GM13977 (cell line): ENCODE measurements at regions not wholly inside any gene's neighbourhood (a gene's known extent, or its start where the extent isn't known, plus 50 kb on each side); places are given as distances from the start of the nearest gene placed in this dataset.

Experiments used
- DNase-seq: peaks from one replicate; pipeline ENCODE4 v3.0.0; 2012; ENCODE audit warnings: low spot score
- in situ Hi-C: fragments of 300-500 bp; cut with MboI; formaldehyde crosslinking; loops from one replicate; pipeline ENCODE4 v1.12.0; 2022; ENCODE audit warnings: low sequenced_read_pairs, low pct_unique_long_range_greater_than_20kb, mixed read lengths, inconsistent platforms; ENCODE audit not compliant: unreplicated experiment
- TF ChIP-seq, protein P1 (sequence below): IDR thresholded peaks from 2 replicates; pipeline ENCODE4 v1.5.1; 2012; ENCODE audit warnings: mild to moderate bottlenecking, control low read depth; ENCODE audit not compliant: insufficient read depth; ENCODE audit errors: extremely low read depth, missing control alignments

DNA sequence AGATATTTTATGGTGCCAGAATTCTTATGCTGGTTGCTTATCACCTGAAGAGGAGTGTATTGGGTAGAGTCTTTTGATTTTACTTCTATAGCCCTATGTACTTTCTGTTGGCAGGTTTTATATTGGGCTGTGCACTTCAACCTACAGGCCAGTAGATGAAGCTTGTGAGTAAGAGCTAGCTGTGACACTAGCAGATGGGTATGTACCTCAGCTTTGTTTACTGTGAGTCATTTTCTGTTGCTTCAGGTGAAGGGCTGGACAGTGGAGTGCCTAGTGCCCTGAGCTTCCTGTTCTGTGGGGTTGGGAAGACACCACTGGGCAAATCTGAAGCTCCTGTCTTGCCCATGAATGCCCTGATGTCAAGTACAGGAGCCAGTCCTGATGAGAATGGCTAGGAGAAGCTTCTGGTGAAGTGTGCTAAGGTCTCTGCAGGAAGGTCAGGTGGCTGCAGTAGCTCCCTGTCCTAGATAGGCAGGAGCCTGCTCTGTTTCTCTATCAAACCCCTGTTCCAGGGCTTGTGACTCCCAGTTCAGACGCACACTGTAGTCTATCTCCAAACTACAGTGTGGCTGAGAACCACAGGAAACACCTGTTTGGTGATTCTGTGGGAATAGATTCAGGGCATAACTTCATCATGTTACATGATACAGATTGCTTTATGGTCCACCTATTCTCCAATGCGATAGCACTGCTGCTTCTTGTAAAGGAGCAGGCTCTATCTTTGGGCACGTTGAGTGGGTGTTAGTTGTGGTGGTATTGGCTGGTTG, 755.7 kb downstream of the KCNA4 start:
- DNase-seq = no peak
- TF ChIP-seq, protein P1, sequence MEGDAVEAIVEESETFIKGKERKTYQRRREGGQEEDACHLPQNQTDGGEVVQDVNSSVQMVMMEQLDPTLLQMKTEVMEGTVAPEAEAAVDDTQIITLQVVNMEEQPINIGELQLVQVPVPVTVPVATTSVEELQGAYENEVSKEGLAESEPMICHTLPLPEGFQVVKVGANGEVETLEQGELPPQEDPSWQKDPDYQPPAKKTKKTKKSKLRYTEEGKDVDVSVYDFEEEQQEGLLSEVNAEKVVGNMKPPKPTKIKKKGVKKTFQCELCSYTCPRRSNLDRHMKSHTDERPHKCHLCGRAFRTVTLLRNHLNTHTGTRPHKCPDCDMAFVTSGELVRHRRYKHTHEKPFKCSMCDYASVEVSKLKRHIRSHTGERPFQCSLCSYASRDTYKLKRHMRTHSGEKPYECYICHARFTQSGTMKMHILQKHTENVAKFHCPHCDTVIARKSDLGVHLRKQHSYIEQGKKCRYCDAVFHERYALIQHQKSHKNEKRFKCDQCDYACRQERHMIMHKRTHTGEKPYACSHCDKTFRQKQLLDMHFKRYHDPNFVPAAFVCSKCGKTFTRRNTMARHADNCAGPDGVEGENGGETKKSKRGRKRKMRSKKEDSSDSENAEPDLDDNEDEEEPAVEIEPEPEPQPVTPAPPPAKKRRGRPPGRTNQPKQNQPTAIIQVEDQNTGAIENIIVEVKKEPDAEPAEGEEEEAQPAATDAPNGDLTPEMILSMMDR = no peak
- in situ Hi-C loops = no loop called here

DNA sequence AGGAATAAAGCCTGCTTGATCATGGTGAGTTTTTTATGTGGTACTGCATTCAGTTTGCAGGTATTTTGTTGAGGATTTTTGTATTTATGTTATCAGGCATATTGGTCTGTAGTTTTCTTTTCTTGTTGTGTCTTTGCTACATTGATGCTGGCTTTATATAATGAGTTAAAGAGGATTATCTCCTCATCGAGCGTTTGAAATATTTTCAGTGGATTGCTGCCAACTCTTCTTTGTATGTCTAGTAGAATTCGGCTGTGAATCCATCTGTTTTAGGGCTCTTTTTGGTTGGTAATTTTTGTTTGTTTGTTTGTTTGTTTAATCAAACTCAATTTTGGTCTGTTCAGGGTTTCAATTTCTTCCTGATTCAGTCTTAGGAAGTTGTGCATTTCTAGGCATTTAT, 758.4 kb downstream of the KCNA4 start:
- DNase-seq = no peak
- TF ChIP-seq, protein P1 = no peak
- in situ Hi-C loops = no loop called here

DNA sequence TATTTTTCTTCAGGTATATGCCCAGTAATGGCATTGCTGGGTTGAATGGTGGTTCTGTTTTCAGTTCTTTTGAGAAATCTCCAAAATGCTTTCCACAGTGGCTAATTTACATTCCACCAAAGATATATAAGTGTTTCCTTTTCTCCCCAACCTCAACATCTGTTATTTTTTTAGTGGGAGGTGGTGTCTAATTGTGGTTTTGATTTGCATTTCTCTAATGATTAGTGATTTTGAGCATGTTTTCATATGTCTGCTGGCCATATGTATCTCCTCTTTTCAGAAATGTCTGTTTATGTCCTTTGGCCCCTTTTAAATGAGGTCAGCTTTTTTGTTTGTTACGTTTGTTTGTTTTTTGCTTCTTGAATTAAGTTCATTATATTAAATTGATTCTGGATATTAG, 760.2 kb downstream of the KCNA4 start:
- TF ChIP-seq, protein P1 = no peak
- no peak for DNase-seq
- in situ Hi-C loops = no loop called here

DNA sequence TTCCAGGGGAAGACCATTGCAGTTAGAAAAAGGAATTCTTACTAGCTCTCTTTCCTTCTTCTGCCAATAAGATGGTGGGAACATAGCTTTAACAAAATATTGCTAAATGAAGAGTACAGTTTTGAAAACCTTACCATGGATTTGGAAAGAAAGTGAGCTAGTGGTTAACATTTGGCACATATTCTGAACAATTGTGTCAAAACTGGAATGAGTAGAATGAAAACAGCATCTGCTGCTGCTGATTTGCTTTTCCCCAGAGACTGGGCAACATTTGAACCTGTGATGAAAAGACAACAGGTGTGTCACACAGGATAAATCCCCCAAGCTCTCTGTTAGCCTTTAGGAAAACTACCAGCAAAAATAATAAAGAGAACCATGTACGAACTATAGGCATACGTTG, 761.4 kb downstream of the KCNA4 start:
- TF ChIP-seq, protein P1 = no peak
- DNase-seq = no peak
- in situ Hi-C loops = no loop called here

DNA sequence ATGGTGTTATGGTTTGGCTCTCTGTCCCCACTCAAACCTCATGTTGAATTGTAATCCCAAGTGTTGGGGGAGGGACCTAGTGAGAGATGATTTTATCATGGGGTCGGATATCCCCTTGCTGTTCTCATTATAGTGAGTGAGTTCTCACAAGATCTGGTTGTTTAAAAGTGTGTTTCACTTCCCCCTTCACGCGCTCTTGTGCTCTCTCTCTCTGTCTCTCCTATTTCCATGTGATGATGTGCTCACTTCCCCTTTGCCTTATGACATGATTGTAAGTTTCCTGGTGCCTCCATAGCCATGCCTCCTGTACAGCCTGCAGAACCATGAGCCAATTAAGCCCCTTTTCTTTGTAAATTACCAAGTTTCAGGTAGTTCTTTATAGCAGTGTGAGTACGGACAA, 765.1 kb downstream of the KCNA4 start:
- in situ Hi-C loops = no loop called here
- DNase-seq = no peak
- TF ChIP-seq, protein P1 = no peak

DNA sequence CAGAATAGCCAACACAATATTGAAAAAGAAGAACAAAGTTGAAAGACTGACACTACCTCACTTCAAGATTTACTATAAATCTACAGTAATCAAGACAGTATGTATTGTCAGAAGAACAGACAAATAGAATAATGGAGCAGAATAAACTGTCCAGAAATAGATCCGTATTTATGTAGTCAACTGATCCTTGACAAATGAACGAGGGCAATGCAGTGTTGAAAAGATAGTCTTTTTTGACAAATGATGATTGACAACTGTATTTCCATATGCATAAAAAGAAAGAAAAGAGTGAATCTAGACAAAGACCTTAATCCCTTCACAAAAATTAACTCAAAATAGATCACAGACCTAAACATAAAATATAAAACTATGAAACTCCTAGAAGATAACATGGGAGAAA, 767.1 kb downstream of the KCNA4 start:
- no peak for DNase-seq
- in situ Hi-C loops = no loop called here
- TF ChIP-seq, protein P1 = no peak
